Activated CD4-positive, alpha-beta memory T cell treated with anti-CD3 and anti-CD28 coated beads, Interleukin-2, amount 10 ng/mL, durations not matched to agents 7 days and 5 days (primary cell): ENCODE measurements at regions not wholly inside any gene's neighbourhood (a gene's known extent, or its start where the extent isn't known, plus 50 kb on each side); places are given as distances from the start of the nearest gene placed in this dataset.
"Not testable (repeated sequence)": the region's sequence is repeated elsewhere in the genome, so short reads cannot be mapped to it uniquely, and the experiment has no call there.

Experiments
- CTCF ChIA-PET: fragments of 350-600 bp; sonication (Branson Sonifier 250); formaldehyde crosslinking; loops from one replicate; lab custom pipeline; 2021; ENCODE audit warnings: antibody characterized with exemption, inconsistent platforms; lab: Charles Lee
- POLR2A ChIA-PET: fragments of 350-600 bp; sonication (Branson Sonifier 250); formaldehyde crosslinking; loops from one replicate; lab custom pipeline; 2021; ENCODE audit warnings: antibody characterized with exemption; lab: Charles Lee
- DNase-seq: peaks from one replicate; pipeline ENCODE4 v3.0.0-alpha.2; 2020
- H3K27ac Mint-ChIP-seq: one replicate; pipeline ENCODE4 v1.8.0; 2021; ENCODE audit warnings: mild to moderate bottlenecking, mixed read lengths
- H3K27me3 Mint-ChIP-seq: one replicate; pipeline ENCODE4 v1.8.0; 2021; ENCODE audit warnings: mixed read lengths
- H3K36me3 Mint-ChIP-seq: one replicate; pipeline ENCODE4 v1.8.0; 2021; ENCODE audit warnings: low read depth, mixed read lengths
- H3K4me1 Mint-ChIP-seq: one replicate; pipeline ENCODE4 v1.8.0; 2021; ENCODE audit warnings: mixed read lengths
- H3K4me3 Mint-ChIP-seq: one replicate; pipeline ENCODE4 v1.8.0; 2021; ENCODE audit warnings: mild to moderate bottlenecking, mixed read lengths
- H3K9me3 Mint-ChIP-seq: one replicate; pipeline ENCODE4 v1.8.0; 2021; ENCODE audit warnings: mixed read lengths

DNA sequence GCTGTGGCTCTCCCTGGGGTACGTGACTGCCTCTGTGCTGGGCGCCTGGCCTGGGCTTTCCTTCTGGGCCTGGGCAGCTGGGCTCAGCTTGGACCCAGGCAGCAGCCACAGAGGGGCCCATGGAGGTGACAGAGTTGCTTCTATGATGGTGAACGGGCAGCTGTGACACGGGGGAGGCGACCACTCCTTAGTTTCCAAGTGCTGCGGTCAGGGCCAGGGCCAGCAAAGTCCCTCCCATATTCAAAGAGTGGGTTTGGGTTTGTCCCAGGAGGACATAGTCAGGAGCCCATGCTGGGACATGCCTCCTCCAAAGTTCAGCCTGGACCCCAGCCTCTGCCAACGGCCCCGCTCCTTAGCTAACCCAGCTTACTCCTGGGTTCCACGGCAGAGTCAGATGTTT, 524.7 kb downstream of the GOLGA6L6 start:
- H3K27me3 Mint-ChIP-seq, H3K36me3 Mint-ChIP-seq, H3K9me3 Mint-ChIP-seq, H3K27ac Mint-ChIP-seq, H3K4me3 Mint-ChIP-seq, POLR2A ChIA-PET, H3K4me1 Mint-ChIP-seq, CTCF ChIA-PET, DNase-seq: not testable (repeated sequence)

DNA sequence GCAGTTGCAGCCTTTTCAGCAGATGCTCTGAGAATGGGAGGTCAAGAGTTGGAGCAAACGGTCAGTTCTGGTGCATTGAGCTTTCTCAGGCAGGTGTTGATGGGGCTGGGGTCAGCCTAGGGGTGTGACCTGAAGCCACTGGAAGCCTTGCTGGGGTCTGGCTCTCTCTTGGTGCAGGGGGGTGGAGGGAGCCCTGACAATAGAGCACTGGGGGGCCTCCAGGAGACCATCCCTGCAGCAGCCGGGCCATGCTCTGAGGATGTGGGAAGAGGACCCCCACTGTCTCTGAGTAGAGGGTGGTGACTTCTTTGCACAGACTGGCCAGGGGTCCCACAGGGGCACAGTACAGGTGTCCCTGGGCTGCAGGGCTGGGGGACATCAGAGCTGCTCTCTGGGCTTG, 528.8 kb downstream of the GOLGA6L6 start:
- H3K4me1 Mint-ChIP-seq: not testable (repeated sequence)

DNA sequence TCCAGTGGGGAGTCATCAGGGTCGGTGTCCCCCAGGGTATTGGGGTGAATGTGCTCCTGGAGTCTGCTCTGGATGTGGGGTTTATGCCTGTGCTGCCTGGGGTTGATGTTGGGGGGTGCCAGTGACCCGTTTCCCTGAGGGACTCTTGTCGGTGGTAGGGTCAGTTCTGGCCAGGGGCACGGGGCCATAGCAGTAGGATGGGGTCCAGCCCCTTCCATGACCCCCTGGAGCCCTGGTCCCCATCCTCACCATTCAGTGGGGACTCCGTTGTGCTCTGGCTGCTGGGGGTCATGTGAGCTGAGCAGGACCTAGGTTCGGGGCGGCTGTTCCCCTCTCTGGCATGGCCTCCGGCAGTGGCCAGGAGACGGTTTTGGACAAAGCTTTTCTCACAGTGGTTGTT, 530.8 kb downstream of the GOLGA6L6 start:
- H3K4me3 Mint-ChIP-seq, H3K27ac Mint-ChIP-seq, H3K4me1 Mint-ChIP-seq, H3K27me3 Mint-ChIP-seq, H3K9me3 Mint-ChIP-seq, H3K36me3 Mint-ChIP-seq, DNase-seq, POLR2A ChIA-PET, CTCF ChIA-PET: not testable (repeated sequence)

More for the DNA sequence above, 528.8 kb downstream of the GOLGA6L6 start:
- H3K27me3 Mint-ChIP-seq, H3K27ac Mint-ChIP-seq, DNase-seq, CTCF ChIA-PET, H3K36me3 Mint-ChIP-seq, POLR2A ChIA-PET, H3K4me3 Mint-ChIP-seq, H3K9me3 Mint-ChIP-seq: not testable (repeated sequence)

DNA sequence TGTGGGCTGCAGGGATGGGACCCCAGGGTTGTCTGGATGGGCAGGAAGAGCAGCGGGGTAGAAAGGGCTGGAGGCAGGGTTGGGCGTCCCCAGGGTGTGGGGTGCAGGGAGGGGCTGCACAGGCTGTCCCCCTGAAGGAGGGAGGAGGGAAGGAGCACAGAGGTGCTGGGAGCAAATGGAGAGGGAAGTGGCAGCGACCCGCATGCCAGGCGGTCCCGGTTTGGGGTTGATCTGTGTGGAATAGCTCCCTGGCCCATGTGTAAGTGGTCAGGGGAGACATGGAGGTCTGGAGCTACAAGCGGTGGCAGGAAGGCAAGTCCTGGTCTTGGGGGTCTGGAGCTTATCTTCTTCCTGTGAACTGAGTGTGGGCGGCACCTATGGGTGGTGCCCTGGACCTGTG, 532.0 kb downstream of the GOLGA6L6 start:
- H3K27ac Mint-ChIP-seq, H3K36me3 Mint-ChIP-seq, H3K9me3 Mint-ChIP-seq, H3K4me1 Mint-ChIP-seq, POLR2A ChIA-PET, CTCF ChIA-PET, DNase-seq, H3K27me3 Mint-ChIP-seq, H3K4me3 Mint-ChIP-seq: not testable (repeated sequence)

DNA sequence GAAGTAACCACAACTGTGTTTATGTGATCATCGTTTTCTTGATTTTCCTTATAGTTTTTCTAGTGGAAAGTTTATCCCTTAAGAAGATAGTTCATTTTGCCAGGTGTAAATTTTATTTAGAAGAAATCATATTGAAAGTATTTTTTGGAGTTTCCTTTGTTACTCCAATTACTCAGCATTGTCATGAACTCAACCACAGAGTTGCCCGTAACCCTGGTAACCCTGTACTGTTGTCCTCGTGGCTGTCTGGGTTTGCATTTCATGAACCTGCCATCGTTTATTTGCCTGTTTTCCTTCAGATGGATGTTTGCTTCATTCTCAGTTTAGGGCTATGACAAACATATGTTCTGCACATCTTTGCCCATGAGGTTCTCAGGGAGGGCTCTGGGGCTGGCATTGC, 534.3 kb downstream of the GOLGA6L6 start:
- CTCF ChIA-PET: not testable (repeated sequence)

DNA sequence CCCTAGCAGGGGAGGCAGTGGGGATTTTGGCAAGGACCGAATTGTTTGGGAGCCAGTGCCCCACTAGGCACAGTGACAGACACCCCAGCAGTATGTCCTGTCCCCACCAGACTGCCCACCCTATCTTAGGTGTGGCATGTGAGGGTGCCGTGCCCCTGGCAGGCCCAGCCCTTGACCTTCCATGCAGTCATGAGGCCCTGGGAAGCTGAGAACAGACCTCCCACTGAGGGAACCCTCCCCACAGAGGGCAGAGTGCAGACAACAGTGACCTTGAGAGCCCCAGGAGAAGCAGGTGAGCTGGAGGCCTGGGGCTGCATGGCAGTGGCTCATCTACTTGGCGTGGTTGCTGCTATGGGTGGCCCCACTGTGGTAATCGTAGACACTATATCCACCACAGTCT, 538.1 kb downstream of the GOLGA6L6 start:
- H3K36me3 Mint-ChIP-seq, H3K27ac Mint-ChIP-seq, H3K4me1 Mint-ChIP-seq, DNase-seq, H3K27me3 Mint-ChIP-seq, POLR2A ChIA-PET, H3K4me3 Mint-ChIP-seq, H3K9me3 Mint-ChIP-seq, CTCF ChIA-PET: not testable (repeated sequence)

More for the DNA sequence above, 534.3 kb downstream of the GOLGA6L6 start:
- H3K27me3 Mint-ChIP-seq, DNase-seq, H3K4me1 Mint-ChIP-seq, H3K36me3 Mint-ChIP-seq, H3K27ac Mint-ChIP-seq, POLR2A ChIA-PET, H3K4me3 Mint-ChIP-seq, H3K9me3 Mint-ChIP-seq: not testable (repeated sequence)

DNA sequence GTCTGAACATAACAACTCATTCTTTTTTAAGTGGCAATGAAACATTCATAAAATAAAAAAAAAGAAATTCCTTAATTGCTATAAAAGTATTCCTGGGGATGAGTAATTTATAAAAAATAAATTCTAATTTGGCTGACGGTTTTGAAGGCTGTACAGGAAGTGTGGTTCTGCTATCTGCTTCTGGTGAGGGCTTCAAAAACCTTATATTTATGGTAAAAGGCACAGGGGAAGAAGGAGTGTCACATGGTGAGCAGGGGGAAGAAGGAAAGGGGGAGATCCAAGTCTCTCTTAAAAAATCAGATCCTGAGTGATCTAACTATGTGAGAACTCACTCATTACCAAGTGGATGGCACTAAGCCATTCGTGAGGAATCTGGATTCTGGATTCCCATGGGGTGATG, 539.0 kb downstream of the GOLGA6L6 start:
- H3K4me1 Mint-ChIP-seq, H3K27me3 Mint-ChIP-seq, DNase-seq, H3K27ac Mint-ChIP-seq, H3K4me3 Mint-ChIP-seq, H3K36me3 Mint-ChIP-seq, CTCF ChIA-PET, POLR2A ChIA-PET, H3K9me3 Mint-ChIP-seq: not testable (repeated sequence)

DNA sequence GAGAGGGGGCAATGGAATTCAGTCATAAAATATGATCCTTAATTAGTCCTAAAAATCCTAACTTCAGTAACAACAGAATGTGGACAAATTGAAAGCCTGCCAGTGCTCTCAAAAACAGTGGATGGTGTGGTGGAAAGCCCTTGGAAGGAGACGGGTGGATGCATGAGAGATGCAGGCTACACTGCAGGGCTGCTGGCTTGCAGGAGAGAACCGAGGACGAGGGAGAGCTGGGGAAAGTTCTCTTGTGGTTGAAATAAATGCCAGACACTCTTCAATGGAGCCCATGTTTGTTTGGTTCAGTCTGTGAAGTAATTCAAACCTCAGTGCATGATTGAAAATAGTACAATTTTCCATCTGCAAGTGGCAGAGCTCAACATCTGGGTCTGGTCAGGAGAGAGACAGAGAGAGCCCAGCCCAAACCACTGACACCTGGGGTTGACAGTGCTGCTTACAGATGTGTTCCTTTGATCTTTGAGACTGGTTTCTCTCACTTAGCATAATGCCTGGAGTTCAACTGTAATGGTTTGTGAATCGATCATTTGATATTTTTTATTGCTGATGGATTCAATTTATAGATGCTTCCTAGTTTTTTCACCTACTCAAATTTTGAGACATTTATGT, 544.9 kb downstream of the GOLGA6L6 start:
- POLR2A ChIA-PET, H3K27me3 Mint-ChIP-seq, H3K4me3 Mint-ChIP-seq, DNase-seq, CTCF ChIA-PET, H3K36me3 Mint-ChIP-seq, H3K4me1 Mint-ChIP-seq, H3K9me3 Mint-ChIP-seq, H3K27ac Mint-ChIP-seq: not testable (repeated sequence)

DNA sequence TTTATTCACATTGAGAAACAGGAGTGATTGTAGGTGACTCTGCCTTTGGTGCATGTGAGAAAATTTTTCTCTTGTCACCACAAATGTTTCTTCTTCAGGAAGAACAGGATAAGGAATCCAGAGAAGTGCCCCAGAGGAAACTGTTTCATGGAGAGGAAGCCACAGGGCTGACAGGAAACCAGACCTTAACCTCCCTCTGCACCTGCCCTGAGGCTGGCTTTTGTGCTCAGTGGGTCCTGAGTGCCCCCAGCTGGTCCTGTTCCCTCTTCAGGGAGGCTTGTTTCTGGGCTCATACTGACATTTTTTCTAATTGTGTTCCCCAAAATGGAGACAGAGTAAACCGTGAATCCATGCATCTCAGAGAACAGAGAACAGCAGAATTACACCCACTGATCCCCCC, 546.3 kb downstream of the GOLGA6L6 start:
- not testable (repeated sequence) for H3K4me1 Mint-ChIP-seq

DNA sequence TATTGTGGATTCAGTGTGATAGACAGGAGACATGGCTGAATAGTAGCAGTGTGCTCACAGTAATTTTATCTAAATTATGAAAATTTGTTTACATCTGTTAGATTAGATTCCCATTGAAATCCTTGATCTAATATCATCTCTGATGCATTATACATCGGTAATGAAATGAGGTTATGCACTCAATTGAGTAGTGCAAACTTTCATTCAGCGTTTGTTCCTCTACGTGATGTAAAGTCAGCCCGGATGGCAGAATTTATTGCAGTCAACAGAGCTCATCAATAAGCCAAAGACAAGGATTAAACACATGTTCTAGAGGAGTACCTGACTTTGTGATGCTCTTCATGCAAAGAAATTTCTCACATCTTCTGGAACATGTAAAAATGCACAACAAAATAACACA, 549.2 kb downstream of the GOLGA6L6 start:
- peaks cover 1% of the 10 kb centered on the region for H3K4me1 Mint-ChIP-seq
- H3K4me3 Mint-ChIP-seq: no peak overlapping the region
- no peaks in the 10 kb centered on the region for H3K36me3 Mint-ChIP-seq
- H3K9me3 Mint-ChIP-seq: peaks cover 20% of the 10 kb centered on the region
- ChIA-PET CTCF (no interaction called here), POLR2A (no interaction called here)
- no peak for DNase-seq
- H3K27me3 Mint-ChIP-seq: no peaks in the 10 kb centered on the region
- no peak overlapping the region for H3K27ac Mint-ChIP-seq

More for the DNA sequence above, 546.3 kb downstream of the GOLGA6L6 start:
- H3K27ac Mint-ChIP-seq, H3K4me3 Mint-ChIP-seq, H3K27me3 Mint-ChIP-seq, DNase-seq, H3K36me3 Mint-ChIP-seq, POLR2A ChIA-PET, CTCF ChIA-PET, H3K9me3 Mint-ChIP-seq: not testable (repeated sequence)

DNA sequence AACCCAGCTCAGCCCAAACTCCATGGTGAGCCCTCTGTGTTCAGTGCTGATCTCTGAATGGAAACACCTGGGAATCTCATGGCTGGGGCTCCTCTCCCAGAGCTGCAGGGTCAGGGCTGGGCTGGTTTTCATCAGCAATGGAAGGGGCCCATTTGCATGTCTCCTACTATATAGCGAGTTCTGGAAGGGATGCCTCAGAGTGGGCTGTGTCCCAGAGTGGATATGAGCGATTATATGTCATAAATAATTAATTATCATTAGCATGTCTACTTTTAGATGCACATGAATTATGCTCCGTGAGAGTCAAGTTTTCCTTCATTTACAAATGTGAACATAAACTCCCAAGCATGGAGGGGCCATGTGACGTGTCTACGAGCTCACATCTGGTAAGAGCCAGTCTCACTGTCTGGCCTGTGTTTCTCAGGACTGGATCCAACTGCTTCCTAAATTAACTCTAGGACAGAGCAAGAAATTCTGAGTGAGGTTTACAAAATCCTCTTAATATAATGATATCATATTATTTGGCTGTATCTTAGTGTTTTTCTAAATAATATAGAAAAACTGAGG, 553.4 kb downstream of the GOLGA6L6 start:
- peaks cover 28% of the 10 kb centered on the region for H3K9me3 Mint-ChIP-seq
- no peak overlapping the region for H3K27ac Mint-ChIP-seq
- H3K4me1 Mint-ChIP-seq: peaks cover 1% of the 10 kb centered on the region
- H3K4me3 Mint-ChIP-seq: no peak overlapping the region
- ChIA-PET CTCF (no interaction called here), POLR2A (no interaction called here)
- H3K27me3 Mint-ChIP-seq: no peaks in the 10 kb centered on the region
- H3K36me3 Mint-ChIP-seq: no peaks in the 10 kb centered on the region
- no peak for DNase-seq

DNA sequence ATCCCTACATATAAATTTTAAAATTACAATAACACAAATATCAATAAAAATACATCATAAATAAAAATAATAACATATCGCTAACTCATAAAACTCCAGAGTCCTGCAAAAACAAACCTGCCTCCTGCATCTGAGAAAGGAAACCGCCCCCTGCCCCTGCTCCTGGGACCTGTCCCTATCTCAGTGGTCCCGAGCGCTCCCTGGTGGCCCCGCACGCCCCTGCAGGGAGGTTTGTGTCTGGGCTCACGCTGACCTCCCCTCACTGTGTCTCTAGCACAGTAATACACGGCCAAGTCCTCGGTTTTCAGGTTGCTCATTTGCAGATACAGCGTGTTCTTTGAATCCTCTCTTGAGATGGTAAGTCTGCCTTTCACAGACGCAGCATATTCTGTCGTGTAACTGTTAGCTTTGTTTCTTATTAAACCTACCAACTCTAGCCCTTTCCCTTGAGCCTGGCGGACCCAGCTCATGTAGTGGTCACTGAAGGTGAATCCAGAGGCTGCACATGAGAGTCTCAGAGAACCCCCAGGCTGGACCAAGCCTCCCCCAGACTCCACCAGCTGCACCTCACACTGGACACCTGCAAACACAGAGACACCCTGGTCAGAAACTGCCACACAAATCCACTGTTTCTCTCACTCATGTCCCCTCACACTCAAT, 554.1 kb downstream of the GOLGA6L6 start:
- CTCF ChIA-PET: no interaction called here
- Mint-ChIP-seq H3K9me3 (peaks cover 28% of the 10 kb centered on the region), H3K36me3 (no peaks in the 10 kb centered on the region), H3K4me3 (no peak overlapping the region), H3K27ac (no peak overlapping the region), H3K27me3 (no peaks in the 10 kb centered on the region), H3K4me1 (peaks cover 1% of the 10 kb centered on the region)
- POLR2A ChIA-PET: no interaction called here
- DNase-seq: no peak

DNA sequence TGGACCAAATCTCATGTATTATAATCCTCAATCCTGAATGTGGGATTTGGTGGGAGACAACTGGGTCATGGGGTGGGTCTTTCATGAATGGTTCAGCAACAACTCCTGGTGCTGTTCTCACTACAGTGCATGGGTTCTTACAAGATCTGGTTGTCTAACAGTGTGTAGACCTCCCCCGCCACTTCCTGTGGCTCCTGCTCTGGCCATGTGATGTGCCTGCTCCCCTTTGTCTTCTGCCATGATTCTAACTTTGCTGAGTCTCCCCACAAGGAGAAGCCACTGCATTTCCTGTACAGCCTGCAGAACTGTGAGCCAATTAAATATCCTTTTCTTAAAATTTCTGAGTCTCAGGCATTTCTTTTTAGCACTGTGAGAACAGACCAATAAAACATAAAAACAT, 557.5 kb downstream of the GOLGA6L6 start:
- CTCF ChIA-PET: no interaction called here
- peaks cover 25% of the 10 kb centered on the region for H3K9me3 Mint-ChIP-seq
- POLR2A ChIA-PET: no interaction called here
- no peaks in the 10 kb centered on the region for H3K36me3 Mint-ChIP-seq
- H3K4me1 Mint-ChIP-seq: peaks cover 1% of the 10 kb centered on the region
- H3K27me3 Mint-ChIP-seq: no peaks in the 10 kb centered on the region
- no peak for DNase-seq
- H3K4me3 Mint-ChIP-seq: no peak overlapping the region
- no peak overlapping the region for H3K27ac Mint-ChIP-seq

DNA sequence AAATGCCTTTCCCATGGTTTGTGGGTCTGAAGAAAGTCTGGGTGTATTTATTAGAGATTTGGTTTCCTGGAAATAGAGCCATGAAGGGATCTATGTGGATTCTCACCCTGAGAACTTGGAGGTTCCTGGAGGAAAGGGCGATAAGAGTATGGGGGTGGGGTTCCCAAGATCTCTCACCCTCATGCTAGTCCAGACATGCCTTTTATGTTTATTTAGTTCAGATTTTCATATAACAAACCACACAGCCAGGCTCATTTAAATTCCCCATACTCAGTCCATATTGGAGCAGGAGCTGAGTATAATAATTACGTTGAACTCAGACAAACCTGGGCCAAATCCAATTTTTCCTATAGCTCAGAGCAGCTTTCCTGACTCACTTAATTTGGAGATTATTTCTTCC, 566.6 kb downstream of the GOLGA6L6 start:
- H3K9me3 Mint-ChIP-seq: peaks cover 19% of the 10 kb centered on the region
- H3K4me1 Mint-ChIP-seq: no peaks in the 10 kb centered on the region
- CTCF ChIA-PET: no interaction called here
- H3K27me3 Mint-ChIP-seq: no peaks in the 10 kb centered on the region
- no peak for DNase-seq
- no peak overlapping the region for H3K27ac Mint-ChIP-seq
- no peak overlapping the region for H3K4me3 Mint-ChIP-seq
- POLR2A ChIA-PET: no interaction called here
- no peaks in the 10 kb centered on the region for H3K36me3 Mint-ChIP-seq
